Adrenal gland (tissue), 9 donors: ENCODE measurements at regions not wholly inside any gene's neighbourhood (a gene's known extent, or its start where the extent isn't known, plus 50 kb on each side); places are given as distances from the start of the nearest gene placed in this dataset.

Source experiments
- DNase-seq, 7 donors: peaks; one replicate each; pipeline ENCODE4 v3.0.0-alpha.2; 2019 to 2020
- H3K27ac ChIP-seq, 5 donors: fragments of 200-600 bp; sonication (generic) in 4 of 5; 1 replicate in 3 of 5; 2 replicates in 2 of 5; pipeline versions ENCODE4 v1.5.1 to v1.8.0; 2016 to 2020; ENCODE audit warnings: mild to moderate bottlenecking in 1 of 5
- H3K27me3 ChIP-seq: fragments of 200-600 bp; 2 replicates; pipeline ENCODE4 v1.8.0; 2021
- H3K36me3 ChIP-seq, 2 donors: fragments of 200-600 bp; replicated peaks in 1 of 2; 1 replicate in 1 of 2; 2 replicates in 1 of 2; pipeline versions ENCODE4 v1.5.1 to v1.8.0; 2018 to 2022
- H3K4me1 ChIP-seq, 2 donors: fragments of 200-600 bp; replicated peaks in 1 of 2; 1 replicate in 1 of 2; 2 replicates in 1 of 2; pipeline versions ENCODE4 v1.5.1 to v1.8.0; 2018 to 2021
- H3K4me3 ChIP-seq, 4 donors: fragments of 200-600 bp; sonication (generic) in 3 of 4; one replicate each; pipeline ENCODE4 v1.5.1; 2016 to 2018
- H3K9me3 ChIP-seq, 3 donors: fragments of 200-600 bp; sonication (generic) in 1 of 3; replicated peaks in 1 of 3; 1 replicate in 2 of 3; 2 replicates in 1 of 3; pipeline versions ENCODE4 v1.5.1 to v1.8.0; 2016 to 2021
- CTCF ChIP-seq, 6 experiments: fragments of 450-650 bp in 4 of 6; fragments of 200-600 bp in 2 of 6; sonication (generic) in 1 of 6; IDR thresholded peaks; 1 replicate in 5 of 6; 2 replicates in 1 of 6; pipeline versions ENCODE4 v1.5.1 to v1.8.0; 2016 to 2021; ENCODE audit warnings: antibody characterized with exemption in 6 of 6, mild to moderate bottlenecking in 2 of 6, moderate library complexity in 1 of 6
- POLR2A ChIP-seq, 2 donors: fragments of 450-650 bp; IDR thresholded peaks; one replicate each; pipeline ENCODE4 v1.6.1; 2017; ENCODE audit warnings: antibody characterized with exemption in 2 of 2, mild to moderate bottlenecking in 2 of 2, moderate library complexity in 1 of 2
- whole genome bisulfite sequencing, 4 donors: extraction: QIAGEN DNeasy Blood & Tissue Kit in 2 of 4; methylation state at CpG; one replicate each; pipeline versions ENCODE4 v1.1.5 to v1.1.7; 2013 to 2017; 5-methylcytosine and 5-hydroxymethylcytosine counted together
- intact Hi-C, 2 donors: fragments of 100-400 bp; cut with DNase I; formaldehyde crosslinking; loops; one replicate each; pipeline versions ENCODE4 v1.14.1 to v1.15.0; 2022 to 2023
- donor health status: healthy with polysubstance abuse.
- donor health status: Bipolar disorder and iron deficiency.
- donor health status: DM: yes; HTN: yes; CAD: no.
- donor health status: DM: no; HTN: no; CAD: no.
- donor health status: DM: no; HTN: no; CAD: no.

GRCh38 chr12:76698966-76699365, 64.9 kb upstream of the ZDHHC17 start:
- intact Hi-C loops = no loop called here
- H3K4me3 ChIP-seq = no peak overlapping the region
- H3K9me3 ChIP-seq = no peaks in the 10 kb centered on the region
- no peaks in the 10 kb centered on the region for H3K4me1 ChIP-seq
- H3K27me3 ChIP-seq = no peaks in the 10 kb centered on the region
- no peaks in the 10 kb centered on the region for H3K36me3 ChIP-seq
- H3K27ac ChIP-seq = no peak overlapping the region
- WGBS, 4 donors = 76 to 81% (median 80%) methylated on average over 7 of the region's 7 CpGs
- no peak for DNase-seq
- TF ChIP-seq CTCF (IDR thresholded peaks at IDR 0.05) (no peak), POLR2A (IDR thresholded peaks at IDR 0.05) (no peak)

- Histone ChIP-seq H3K27ac (no peak overlapping the region), H3K36me3 (no peaks in the 10 kb centered on the region), H3K9me3 (no peaks in the 10 kb centered on the region), H3K27me3 (no peaks in the 10 kb centered on the region), H3K4me1 (no peaks in the 10 kb centered on the region), H3K4me3 (no peak overlapping the region)
- intact Hi-C loops = no loop called here
- no peak for TF ChIP-seq CTCF (IDR thresholded peaks at IDR 0.05)
- no peak for TF ChIP-seq POLR2A (IDR thresholded peaks at IDR 0.05)
- DNase-seq = no peak
- 67 to 88% (median 82%) methylated on average over 1 of the region's 1 CpG for WGBS, 4 donors
Observed at GRCh38 chr12:76701690-76702089, 62.2 kb upstream of the ZDHHC17 start.

GRCh38 chr12:76702946-76703345, 61.0 kb upstream of the ZDHHC17 start:
- TF ChIP-seq CTCF (IDR thresholded peaks at IDR 0.05) = no peak
- TF ChIP-seq POLR2A (IDR thresholded peaks at IDR 0.05) = no peak
- Histone ChIP-seq H3K4me1 (no peaks in the 10 kb centered on the region), H3K27ac (no peak overlapping the region), H3K27me3 (no peaks in the 10 kb centered on the region), H3K9me3 (no peaks in the 10 kb centered on the region), H3K4me3 (no peak overlapping the region), H3K36me3 (no peaks in the 10 kb centered on the region)
- intact Hi-C loops = no loop called here
- WGBS, 4 donors = 72 to 82% (median 74%) methylated on average over 4 of the region's 4 CpGs
- DNase-seq = no peak

- H3K9me3 ChIP-seq = no peaks in the 10 kb centered on the region
- no peak overlapping the region for H3K27ac ChIP-seq
- 89 to 99% (median 92%) methylated on average over 2 of the region's 2 CpGs for WGBS, 4 donors
- no peaks in the 10 kb centered on the region for H3K27me3 ChIP-seq
- no peak for DNase-seq
- no peak overlapping the region for H3K4me3 ChIP-seq
- H3K4me1 ChIP-seq = no peaks in the 10 kb centered on the region
- no peak for TF ChIP-seq CTCF (IDR thresholded peaks at IDR 0.05)
- TF ChIP-seq POLR2A (IDR thresholded peaks at IDR 0.05) = no peak
- intact Hi-C loops = no loop called here
- H3K36me3 ChIP-seq = no peaks in the 10 kb centered on the region
Observed at GRCh38 chr12:76704693-76705092, 59.2 kb upstream of the ZDHHC17 start.
